ENCODE measurements at regions not wholly inside any gene's neighbourhood (a gene's known extent, or its start where the extent isn't known, plus 50 kb on each side); places are given as distances from the start of the nearest gene placed in this dataset.

DNA sequence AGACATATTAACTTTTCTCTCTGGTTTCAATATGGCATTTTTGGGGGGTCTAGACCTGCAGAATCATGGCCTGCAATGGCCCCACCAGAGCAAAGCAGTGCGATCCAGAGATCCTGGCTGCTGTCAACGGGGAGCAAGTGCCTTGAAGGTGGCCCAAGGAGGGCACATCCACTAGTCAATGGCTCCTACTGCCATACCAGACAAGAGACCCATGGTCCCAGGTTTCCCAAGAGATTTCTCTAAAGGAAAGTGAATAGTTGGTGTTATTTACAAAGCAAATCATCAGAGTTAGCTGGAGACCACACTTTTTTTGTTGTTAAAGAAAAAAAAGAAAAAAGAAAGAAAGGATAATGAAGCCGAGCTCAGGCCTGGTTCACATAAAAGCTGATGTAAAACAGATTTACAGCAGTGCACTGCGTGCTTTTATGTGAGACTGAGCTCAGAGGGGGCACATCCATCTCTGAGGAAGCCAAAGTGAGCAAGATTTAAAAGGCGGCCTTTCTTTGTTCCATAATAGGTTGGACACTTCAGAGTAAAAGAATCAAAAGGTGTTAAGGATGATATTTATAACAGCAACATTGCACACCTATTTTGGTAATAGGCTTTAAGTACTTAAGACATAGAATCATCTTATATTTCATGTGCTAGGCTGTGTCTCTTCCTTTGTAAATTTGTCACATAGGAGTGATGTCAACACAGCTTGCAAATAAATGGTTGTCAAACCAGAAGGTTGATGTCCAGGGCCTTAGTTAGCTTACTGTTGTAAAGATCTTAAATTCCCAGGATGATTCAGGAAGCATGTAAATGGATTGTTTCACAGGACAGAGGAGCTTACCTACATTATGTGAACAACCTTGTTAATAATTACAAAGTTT, 201.3 kb upstream of the NTM start:
- Histone ChIP-seq H3K9me3 (ENCODE audit: severe bottlenecking) (no peaks in the 10 kb centered on the region), H3K27me3 (ENCODE audit: insufficient read depth, low read depth, severe bottlenecking) (no peaks in the 10 kb centered on the region), H3K27ac (no peak overlapping the region), H3K36me3 (no peaks in the 10 kb centered on the region), H3K4me3 (ENCODE audit: low read depth, low read length) (no peak overlapping the region)
- TF ChIP-seq, protein P1, sequence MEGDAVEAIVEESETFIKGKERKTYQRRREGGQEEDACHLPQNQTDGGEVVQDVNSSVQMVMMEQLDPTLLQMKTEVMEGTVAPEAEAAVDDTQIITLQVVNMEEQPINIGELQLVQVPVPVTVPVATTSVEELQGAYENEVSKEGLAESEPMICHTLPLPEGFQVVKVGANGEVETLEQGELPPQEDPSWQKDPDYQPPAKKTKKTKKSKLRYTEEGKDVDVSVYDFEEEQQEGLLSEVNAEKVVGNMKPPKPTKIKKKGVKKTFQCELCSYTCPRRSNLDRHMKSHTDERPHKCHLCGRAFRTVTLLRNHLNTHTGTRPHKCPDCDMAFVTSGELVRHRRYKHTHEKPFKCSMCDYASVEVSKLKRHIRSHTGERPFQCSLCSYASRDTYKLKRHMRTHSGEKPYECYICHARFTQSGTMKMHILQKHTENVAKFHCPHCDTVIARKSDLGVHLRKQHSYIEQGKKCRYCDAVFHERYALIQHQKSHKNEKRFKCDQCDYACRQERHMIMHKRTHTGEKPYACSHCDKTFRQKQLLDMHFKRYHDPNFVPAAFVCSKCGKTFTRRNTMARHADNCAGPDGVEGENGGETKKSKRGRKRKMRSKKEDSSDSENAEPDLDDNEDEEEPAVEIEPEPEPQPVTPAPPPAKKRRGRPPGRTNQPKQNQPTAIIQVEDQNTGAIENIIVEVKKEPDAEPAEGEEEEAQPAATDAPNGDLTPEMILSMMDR (IDR thresholded peaks at IDR 0.05; ENCODE audit: low read depth, low read length): no peak
- DNase-seq: no peak

DNA sequence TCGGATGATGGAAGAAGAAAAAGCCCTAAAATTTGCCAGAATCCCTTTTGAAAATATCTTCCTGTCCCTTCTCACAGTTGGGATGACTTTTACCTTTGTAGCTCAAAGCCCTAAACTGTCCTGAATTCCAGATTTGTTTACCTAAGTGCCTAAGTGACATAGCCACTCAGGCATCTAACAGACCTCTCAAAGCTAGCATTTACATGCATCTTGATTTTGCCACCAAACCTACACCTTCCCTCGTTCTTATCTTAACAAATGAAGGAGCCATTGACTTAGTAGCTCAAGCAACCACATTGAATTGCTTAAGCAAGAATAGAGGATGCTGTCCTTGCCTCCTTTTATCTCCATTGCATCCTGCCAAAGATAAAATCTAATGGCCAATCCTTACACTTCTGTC, 198.4 kb upstream of the NTM start:
- no peak for DNase-seq
- Histone ChIP-seq H3K4me3 (ENCODE audit: low read depth, low read length) (no peak overlapping the region), H3K36me3 (no peaks in the 10 kb centered on the region), H3K27me3 (ENCODE audit: insufficient read depth, low read depth, severe bottlenecking) (no peaks in the 10 kb centered on the region), H3K9me3 (ENCODE audit: severe bottlenecking) (no peaks in the 10 kb centered on the region), H3K27ac (no peak overlapping the region)
- TF ChIP-seq, protein P1 (IDR thresholded peaks at IDR 0.05; ENCODE audit: low read depth, low read length): no peak

DNA sequence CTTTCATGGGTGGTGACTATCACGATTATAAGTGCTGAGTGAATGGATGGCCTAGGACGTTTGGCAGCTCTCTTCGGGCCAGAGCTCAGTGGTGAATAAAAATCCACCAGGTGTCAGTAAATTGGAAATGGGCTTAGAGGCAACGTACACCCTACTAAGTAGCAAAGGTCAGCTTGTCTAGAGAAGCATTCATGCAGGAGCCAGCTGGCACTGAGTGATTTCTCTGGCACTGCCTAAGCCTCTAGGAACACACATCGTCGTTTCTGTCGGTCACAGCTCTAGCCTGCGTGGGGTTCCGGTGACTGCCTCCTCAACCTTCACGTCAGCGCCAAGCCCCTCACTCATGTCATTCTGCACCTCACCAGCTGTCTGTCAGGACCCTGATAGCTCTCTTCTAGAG, 192.4 kb upstream of the NTM start:
- H3K27ac ChIP-seq: no peak overlapping the region
- H3K27me3 ChIP-seq (ENCODE audit: insufficient read depth, low read depth, severe bottlenecking): no peaks in the 10 kb centered on the region
- DNase-seq: no peak
- TF ChIP-seq, protein P1 (IDR thresholded peaks at IDR 0.05; ENCODE audit: low read depth, low read length): no peak
- H3K36me3 ChIP-seq: no peaks in the 10 kb centered on the region
- no peaks in the 10 kb centered on the region for H3K9me3 ChIP-seq (ENCODE audit: severe bottlenecking)
- H3K4me3 ChIP-seq (ENCODE audit: low read depth, low read length): no peak overlapping the region

DNA sequence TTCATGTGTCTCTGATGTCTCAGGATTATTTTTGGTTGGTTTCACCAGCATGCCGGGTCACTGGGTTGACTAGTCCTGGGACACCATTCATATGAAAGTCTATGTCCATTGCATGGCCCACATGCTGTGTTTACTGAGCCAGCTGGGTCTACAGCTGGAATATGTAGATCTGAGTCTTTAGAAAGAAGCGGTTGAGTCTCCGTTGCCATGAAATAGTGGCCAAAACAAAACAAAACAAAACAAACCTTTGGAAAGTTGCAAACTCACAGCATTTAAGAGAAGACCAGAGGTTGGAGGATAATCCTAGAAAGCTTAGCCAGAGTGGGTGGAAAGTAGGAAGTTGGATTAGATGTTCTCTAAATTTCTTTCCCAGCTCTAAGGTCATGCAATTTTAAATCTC, 191.8 kb upstream of the NTM start:
- no peaks in the 10 kb centered on the region for H3K36me3 ChIP-seq
- no peak overlapping the region for H3K4me3 ChIP-seq (ENCODE audit: low read depth, low read length)
- TF ChIP-seq, protein P1 (IDR thresholded peaks at IDR 0.05; ENCODE audit: low read depth, low read length): no peak
- DNase-seq: no peak
- H3K27ac ChIP-seq: no peak overlapping the region
- H3K9me3 ChIP-seq (ENCODE audit: severe bottlenecking): no peaks in the 10 kb centered on the region
- H3K27me3 ChIP-seq (ENCODE audit: insufficient read depth, low read depth, severe bottlenecking): no peaks in the 10 kb centered on the region

DNA sequence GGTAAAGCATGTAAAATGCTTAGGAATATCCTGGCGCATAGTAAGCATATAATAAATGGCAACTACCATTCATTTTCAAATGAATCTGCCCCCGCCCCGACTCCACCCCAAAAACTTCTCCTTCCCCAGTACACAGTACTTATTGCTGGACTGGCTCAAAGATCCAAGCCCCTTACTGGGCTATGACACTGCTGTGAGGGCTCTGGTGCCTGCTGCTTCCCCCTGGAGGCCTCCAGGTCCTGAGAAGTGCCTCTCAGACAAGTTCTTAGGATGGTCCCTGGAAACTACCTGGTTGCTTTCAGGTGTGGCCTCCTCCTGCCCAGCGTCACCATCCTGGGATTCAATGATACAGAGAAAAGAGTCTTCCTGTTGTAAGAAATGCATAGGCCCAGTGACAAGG, 190.6 kb upstream of the NTM start:
- no peaks in the 10 kb centered on the region for H3K9me3 ChIP-seq (ENCODE audit: severe bottlenecking)
- TF ChIP-seq, protein P1 (IDR thresholded peaks at IDR 0.05; ENCODE audit: low read depth, low read length): no peak
- H3K27me3 ChIP-seq (ENCODE audit: insufficient read depth, low read depth, severe bottlenecking): no peaks in the 10 kb centered on the region
- no peaks in the 10 kb centered on the region for H3K36me3 ChIP-seq
- H3K4me3 ChIP-seq (ENCODE audit: low read depth, low read length): no peak overlapping the region
- no peak overlapping the region for H3K27ac ChIP-seq
- no peak for DNase-seq

DNA sequence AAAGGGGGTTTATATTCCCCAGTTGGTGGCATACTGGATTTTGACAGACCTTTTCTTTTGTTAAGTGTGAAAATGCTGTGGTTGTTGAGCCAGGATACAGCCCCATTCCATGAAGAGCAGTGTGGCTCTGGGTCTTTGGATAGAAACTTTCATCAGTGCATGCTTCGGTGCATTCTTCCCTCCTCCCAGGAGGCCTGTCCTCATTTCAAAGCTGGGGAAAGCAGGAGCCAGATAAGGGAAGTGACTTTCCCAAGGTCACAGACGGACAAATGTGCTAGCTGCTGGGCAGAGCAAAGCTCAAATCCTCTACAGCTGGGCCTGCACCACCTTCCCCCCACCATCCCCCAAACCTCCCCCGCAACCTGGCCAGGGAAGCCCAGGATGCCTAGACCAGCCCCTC, 184.5 kb upstream of the NTM start:
- no peaks in the 10 kb centered on the region for H3K9me3 ChIP-seq (ENCODE audit: severe bottlenecking)
- no peak overlapping the region for H3K4me3 ChIP-seq (ENCODE audit: low read depth, low read length)
- TF ChIP-seq, protein P1 (IDR thresholded peaks at IDR 0.05; ENCODE audit: low read depth, low read length): no peak
- no peak overlapping the region for H3K27ac ChIP-seq
- H3K36me3 ChIP-seq: no peaks in the 10 kb centered on the region
- no peak for DNase-seq
- H3K27me3 ChIP-seq (ENCODE audit: insufficient read depth, low read depth, severe bottlenecking): no peaks in the 10 kb centered on the region

All from WERI-Rb-1 (cell line).